ENCODE measurements at regions not wholly inside any gene's neighbourhood (a gene's known extent, or its start where the extent isn't known, plus 50 kb on each side); places are given as distances from the start of the nearest gene placed in this dataset.

GRCh38 chr2:21693081-21693480 is 569.3 kb downstream of the TDRD15 start:
- DNase-seq (ENCODE audit: low spot score) (no peak), ATAC-seq (no peak)
- no peaks in the 10 kb centered on the region for H3K4me1 Mint-ChIP-seq
- H3K4me3 Mint-ChIP-seq: no peak overlapping the region
- ChIA-PET POLR2A (no interaction called here), CTCF (no interaction called here)
- no peaks in the 10 kb centered on the region for H3K36me3 Mint-ChIP-seq
- H3K9me3 Mint-ChIP-seq: no peaks in the 10 kb centered on the region
- H3K27ac Mint-ChIP-seq: no peak overlapping the region
- no peaks in the 10 kb centered on the region for H3K27me3 Mint-ChIP-seq (ENCODE audit: low read depth)
- peak; percentile 81 for TF ChIP-seq HMGA2 (CRISPR knock-in tag; IDR thresholded peaks at IDR 0.05)
- TF ChIP-seq FOXJ3 (CRISPR knock-in tag; IDR thresholded peaks at IDR 0.05; ENCODE audit: borderline replicate concordance): no peak
- TF ChIP-seq MAX (CRISPR knock-in tag; IDR thresholded peaks at IDR 0.05): no peak
- TF ChIP-seq SP1 (CRISPR knock-in tag; conservative IDR thresholded peaks at IDR 0.05): no peak

- TF ChIP-seq USF2 (CRISPR knock-in tag; IDR thresholded peaks at IDR 0.05) (no peak), CDX4 (CRISPR knock-in tag; IDR thresholded peaks at IDR 0.05; ENCODE audit: borderline replicate concordance) (no peak), PRRX2 (CRISPR knock-in tag; IDR thresholded peaks at IDR 0.05) (no peak), ATF1 (CRISPR knock-in tag; IDR thresholded peaks at IDR 0.05) (no peak), TP53 (CRISPR knock-in tag; IDR thresholded peaks at IDR 0.05) (no peak), E2F5 (CRISPR knock-in tag; IDR thresholded peaks at IDR 0.05) (no peak), STAT6 (CRISPR knock-in tag; conservative IDR thresholded peaks at IDR 0.05; ENCODE audit: low read depth) (no peak), ELF4 (CRISPR knock-in tag; IDR thresholded peaks at IDR 0.05; ENCODE audit: low read depth) (no peak), GABPB1 (CRISPR knock-in tag; IDR thresholded peaks at IDR 0.05) (no peak), CBFB (CRISPR knock-in tag; IDR thresholded peaks at IDR 0.05; ENCODE audit: low read depth) (no peak), SMAD4 (CRISPR knock-in tag; IDR thresholded peaks at IDR 0.05) (no peak)
- CTCF ChIA-PET: no interaction called here
- H3K4me3 Mint-ChIP-seq: no peak overlapping the region
These were observed 570.5 kb downstream of the TDRD15 start for GRCh38 chr2:21694079-21694878.

GRCh38 chr2:21696900-21697299 is 573.1 kb downstream of the TDRD15 start:
- H3K9me3 Mint-ChIP-seq: no peaks in the 10 kb centered on the region
- no peaks in the 10 kb centered on the region for H3K4me1 Mint-ChIP-seq
- ChIA-PET POLR2A (no interaction called here), CTCF (no interaction called here)
- no peak for ATAC-seq
- no peaks in the 10 kb centered on the region for H3K36me3 Mint-ChIP-seq
- no peak overlapping the region for H3K4me3 Mint-ChIP-seq
- H3K27ac Mint-ChIP-seq: no peak overlapping the region
- H3K27me3 Mint-ChIP-seq (ENCODE audit: low read depth): no peaks in the 10 kb centered on the region
- no peak for TF ChIP-seq OVOL2 (CRISPR knock-in tag; IDR thresholded peaks at IDR 0.05; ENCODE audit: borderline replicate concordance)
- no peak for TF ChIP-seq ATF1 (CRISPR knock-in tag; IDR thresholded peaks at IDR 0.05)
- TF ChIP-seq MYBL2 (CRISPR knock-in tag; IDR thresholded peaks at IDR 0.05): no peak
- no peak for TF ChIP-seq ESRRA (CRISPR knock-in tag; IDR thresholded peaks at IDR 0.05; ENCODE audit: borderline replicate concordance)
- TF ChIP-seq CREB1 (CRISPR knock-in tag; IDR thresholded peaks at IDR 0.05): no peak
- TF ChIP-seq GABPB1 (CRISPR knock-in tag; IDR thresholded peaks at IDR 0.05): no peak
- DNase-seq (ENCODE audit: low spot score): no peak

More at GRCh38 chr2:21694079-21694878, 570.5 kb downstream of the TDRD15 start:
- no peak overlapping the region for H3K27ac Mint-ChIP-seq
- DNase-seq (ENCODE audit: low spot score): no peak
- H3K9me3 Mint-ChIP-seq: no peaks in the 10 kb centered on the region
- POLR2A ChIA-PET: no interaction called here
- no peaks in the 10 kb centered on the region for H3K4me1 Mint-ChIP-seq
- H3K36me3 Mint-ChIP-seq: no peaks in the 10 kb centered on the region
- no peaks in the 10 kb centered on the region for H3K27me3 Mint-ChIP-seq (ENCODE audit: low read depth)
- ATAC-seq: no peak

Measured in WTC11 (cell line).